Trophoblast cell (in vitro differentiated cells and primary cell): ENCODE measurements at regions not wholly inside any gene's neighbourhood (a gene's known extent, or its start where the extent isn't known, plus 50 kb on each side); places are given as distances from the start of the nearest gene placed in this dataset.
A peak's percentile ranks its signal among the peaks of the same experiment; 100 is the strongest.

Experiments
- DNase-seq, 2 donors: peaks; one replicate each; pipeline ENCODE4 v3.0.0-alpha.2; 2016
- H2AFZ ChIP-seq: 2 replicates; pipeline ENCODE4 v1.6.1; 2013; ENCODE audit warnings: low read length, moderate library complexity, mild to moderate bottlenecking; ENCODE audit not compliant: insufficient read depth, poor library complexity
- H2AK5ac ChIP-seq: 2 replicates; pipeline ENCODE4 v1.6.1; 2013; ENCODE audit warnings: mild to moderate bottlenecking, low read length
- H2BK120ac ChIP-seq: 2 replicates; pipeline ENCODE4 v1.6.1; 2013; ENCODE audit warnings: low read length, mild to moderate bottlenecking, moderate library complexity; ENCODE audit not compliant: insufficient read depth, poor library complexity
- H2BK12ac ChIP-seq: 2 replicates; pipeline ENCODE4 v1.6.1; 2013; ENCODE audit warnings: mild to moderate bottlenecking, low read length, moderate library complexity
- H2BK5ac ChIP-seq: 2 replicates; pipeline ENCODE4 v1.6.1; 2013; ENCODE audit warnings: low read length, low read depth, moderate library complexity, mild to moderate bottlenecking; ENCODE audit not compliant: poor library complexity
- H3K14ac ChIP-seq: 2 replicates; pipeline ENCODE4 v1.6.1; 2013; ENCODE audit warnings: mild to moderate bottlenecking, low read length
- H3K18ac ChIP-seq: 2 replicates; pipeline ENCODE4 v1.6.1; 2013; ENCODE audit warnings: mild to moderate bottlenecking, low read length
- H3K23ac ChIP-seq: 2 replicates; pipeline ENCODE4 v1.6.1; 2013; ENCODE audit warnings: low read length
- H3K27ac ChIP-seq: 2 replicates; pipeline ENCODE4 v1.5.1; 2013; ENCODE audit warnings: low read depth, mild to moderate bottlenecking, inconsistent platforms, low read length, moderate library complexity
- H3K27me3 ChIP-seq: 2 replicates; pipeline ENCODE4 v1.6.1; 2013; ENCODE audit warnings: inconsistent platforms, mild to moderate bottlenecking, low read length, moderate library complexity; ENCODE audit not compliant: insufficient read depth
- H3K36me3 ChIP-seq, 2 experiments: 1 replicate in 1 of 2; 2 replicates in 1 of 2; pipeline ENCODE4 v1.6.1; 2013; ENCODE audit warnings: low read length in 2 of 2, mild to moderate bottlenecking in 2 of 2, moderate library complexity in 1 of 2; ENCODE audit not compliant: insufficient read depth in 2 of 2, control insufficient read depth in 1 of 2
- H3K4ac ChIP-seq: 2 replicates; pipeline ENCODE4 v1.6.1; 2013; ENCODE audit warnings: low read depth, mild to moderate bottlenecking, low read length, moderate library complexity
- H3K4me1 ChIP-seq, 2 experiments: 1 replicate in 1 of 2; 2 replicates in 1 of 2; pipeline ENCODE4 v1.6.1; 2013; ENCODE audit warnings: low read length in 2 of 2, mild to moderate bottlenecking in 2 of 2, moderate library complexity in 1 of 2; ENCODE audit not compliant: insufficient read depth in 2 of 2, control insufficient read depth in 1 of 2
- H3K4me2 ChIP-seq: 2 replicates; pipeline ENCODE4 v1.6.1; 2013; ENCODE audit warnings: inconsistent platforms, mild to moderate bottlenecking, low read length, moderate library complexity
- H3K4me3 ChIP-seq: 2 replicates; pipeline ENCODE4 v1.5.1; 2013; ENCODE audit warnings: mild to moderate bottlenecking, low read depth, low read length, inconsistent platforms
- H3K79me1 ChIP-seq: one replicate; pipeline ENCODE4 v1.6.1; 2013; ENCODE audit warnings: low read length
- H3K79me2 ChIP-seq: 2 replicates; pipeline ENCODE4 v1.6.1; 2013; ENCODE audit warnings: low read length, mild to moderate bottlenecking; ENCODE audit not compliant: control insufficient read depth, insufficient read depth, poor library complexity
- H3K9ac ChIP-seq: 2 replicates; pipeline ENCODE4 v1.6.1; 2013; ENCODE audit warnings: mild to moderate bottlenecking, low read length
- H3K9me3 ChIP-seq: 2 replicates; pipeline ENCODE4 v1.6.1; 2013; ENCODE audit warnings: low read depth, mild to moderate bottlenecking, control low read depth, inconsistent platforms, low read length; ENCODE audit not compliant: insufficient read depth
- H4K12ac ChIP-seq: 2 replicates; pipeline ENCODE4 v1.6.1; 2013; ENCODE audit warnings: low read depth, mild to moderate bottlenecking, low read length, moderate library complexity
- H4K8ac ChIP-seq: 2 replicates; pipeline ENCODE4 v1.6.1; 2013; ENCODE audit warnings: low read depth, mild to moderate bottlenecking, low read length, moderate library complexity
- H4K91ac ChIP-seq: one replicate; pipeline ENCODE4 v1.6.1; 2013; ENCODE audit warnings: low read depth, mild to moderate bottlenecking, low read length, moderate library complexity
- WGBS: extraction: QIAGEN DNeasy Blood & Tissue Kit; methylation state at CpG from one replicate; pipeline ENCODE4 v1.1.7; 2013; ENCODE audit warnings: missing lambda C conversion rate; ENCODE audit not compliant: insufficient read length, insufficient coverage; ENCODE audit errors: extremely low coverage; 5-methylcytosine and 5-hydroxymethylcytosine counted together

- Histone ChIP-seq H3K4ac (no peak overlapping the region), H4K8ac (no peak overlapping the region), H4K12ac (no peak overlapping the region), H3K27ac (no peak overlapping the region), H2BK120ac (no peak overlapping the region), H3K27me3 (no peaks in the 10 kb centered on the region), H3K23ac (no peak overlapping the region), H3K36me3 (no peaks in the 10 kb centered on the region), H3K14ac (no peak overlapping the region), H3K9me3 (no peaks in the 10 kb centered on the region), H3K79me1 (no peaks in the 10 kb centered on the region), H2BK5ac (no peak overlapping the region), H3K4me3 (no peak overlapping the region), H2AFZ (no peak overlapping the region), H3K18ac (no peak overlapping the region), H2AK5ac (no peak overlapping the region), H3K79me2 (no peaks in the 10 kb centered on the region), H2BK12ac (no peak overlapping the region), H4K91ac (no peak overlapping the region), H3K4me1 (no peaks in the 10 kb centered on the region), H3K4me2 (no peak overlapping the region), H3K9ac (no peak overlapping the region)
- DNase-seq, result peak in 1 of 2 donors; percentile 19
- WGBS, result no CpG with 5 or more reads among the region's 3 CpGs
Observed at GRCh38 chr3:102529452-102529851, 94.6 kb downstream of the ZPLD1 start.

- Histone ChIP-seq H3K23ac (no peak overlapping the region), H4K12ac (no peak overlapping the region), H3K79me1 (no peaks in the 10 kb centered on the region), H3K27ac (no peak overlapping the region), H3K4me2 (no peak overlapping the region), H2BK12ac (no peak overlapping the region), H3K9ac (no peak overlapping the region), H2BK120ac (no peak overlapping the region), H4K8ac (no peak overlapping the region), H3K79me2 (no peaks in the 10 kb centered on the region), H3K4me3 (no peak overlapping the region), H3K36me3 (no peaks in the 10 kb centered on the region), H4K91ac (no peak overlapping the region), H2BK5ac (no peak overlapping the region), H3K14ac (no peak overlapping the region), H2AFZ (no peak overlapping the region), H2AK5ac (no peak overlapping the region), H3K4ac (no peak overlapping the region), H3K27me3 (no peaks in the 10 kb centered on the region), H3K4me1 (no peaks in the 10 kb centered on the region), H3K18ac (no peak overlapping the region), H3K9me3 (no peaks in the 10 kb centered on the region)
- peak in 1 of 2 donors; percentile 33 for DNase-seq
- WGBS, result no CpG with 5 or more reads among the region's 4 CpGs
Observed at GRCh38 chr3:102530415-102531181, 95.8 kb downstream of the ZPLD1 start.

GRCh38 chr3:102531686-102532085, 96.9 kb downstream of the ZPLD1 start:
- no peak overlapping the region for H2BK120ac ChIP-seq
- no peak overlapping the region for H4K91ac ChIP-seq
- no peak overlapping the region for H3K14ac ChIP-seq
- H3K79me2 ChIP-seq, result no peaks in the 10 kb centered on the region
- H3K18ac ChIP-seq, result no peak overlapping the region
- no peaks in the 10 kb centered on the region for H3K4me1 ChIP-seq
- no peak overlapping the region for H3K23ac ChIP-seq
- no peaks in the 10 kb centered on the region for H3K79me1 ChIP-seq
- H3K36me3 ChIP-seq, result no peaks in the 10 kb centered on the region
- H3K4me3 ChIP-seq, result no peak overlapping the region
- H2AFZ ChIP-seq, result no peak overlapping the region
- H4K8ac ChIP-seq, result no peak overlapping the region
- no peaks in the 10 kb centered on the region for H3K27me3 ChIP-seq
- DNase-seq, result no peak
- no peak overlapping the region for H2AK5ac ChIP-seq
- no peak overlapping the region for H3K4me2 ChIP-seq
- H3K27ac ChIP-seq, result no peak overlapping the region
- no peak overlapping the region for H2BK5ac ChIP-seq
- H2BK12ac ChIP-seq, result no peak overlapping the region
- no peak overlapping the region for H3K4ac ChIP-seq
- H4K12ac ChIP-seq, result no peak overlapping the region
- H3K9ac ChIP-seq, result no peak overlapping the region
- no peaks in the 10 kb centered on the region for H3K9me3 ChIP-seq

- no peaks in the 10 kb centered on the region for H3K79me1 ChIP-seq
- no peak overlapping the region for H3K4ac ChIP-seq
- H3K27me3 ChIP-seq, result no peaks in the 10 kb centered on the region
- H3K79me2 ChIP-seq, result no peaks in the 10 kb centered on the region
- no peak overlapping the region for H2BK120ac ChIP-seq
- H2AK5ac ChIP-seq, result no peak overlapping the region
- DNase-seq, result no peak
- no peaks in the 10 kb centered on the region for H3K36me3 ChIP-seq
- H2BK12ac ChIP-seq, result no peak overlapping the region
- no peak overlapping the region for H3K14ac ChIP-seq
- H3K9ac ChIP-seq, result no peak overlapping the region
- no peak overlapping the region for H4K8ac ChIP-seq
- H2BK5ac ChIP-seq, result no peak overlapping the region
- H3K23ac ChIP-seq, result no peak overlapping the region
- H2AFZ ChIP-seq, result no peak overlapping the region
- H3K4me2 ChIP-seq, result no peak overlapping the region
- no peak overlapping the region for H3K4me3 ChIP-seq
- H3K27ac ChIP-seq, result no peak overlapping the region
- no peaks in the 10 kb centered on the region for H3K9me3 ChIP-seq
- H4K12ac ChIP-seq, result no peak overlapping the region
- no CpG with 5 or more reads among the region's 3 CpGs for WGBS
- H3K4me1 ChIP-seq, result no peaks in the 10 kb centered on the region
- no peak overlapping the region for H4K91ac ChIP-seq
- no peak overlapping the region for H3K18ac ChIP-seq
Observed at GRCh38 chr3:102532901-102533300, 98.1 kb downstream of the ZPLD1 start.
